ENCODE measurements at regions not wholly inside any gene's neighbourhood (a gene's known extent, or its start where the extent isn't known, plus 50 kb on each side); places are given as distances from the start of the nearest gene placed in this dataset.

GRCh38 chr5:133897431-133897830 is 71.0 kb downstream of the C5orf15 start:
- TF ChIP-seq MAX (IDR thresholded peaks at IDR 0.05) (no peak), CEBPB (IDR thresholded peaks at IDR 0.05) (no peak), REST (IDR thresholded peaks at IDR 0.05; ENCODE audit: low read depth) (no peak), EP300 (IDR thresholded peaks at IDR 0.05; ENCODE audit: borderline replicate concordance) (no peak), YY1 (IDR thresholded peaks at IDR 0.05; ENCODE audit: low read depth) (no peak), NFIC (IDR thresholded peaks at IDR 0.05) (no peak), TAF1 (IDR thresholded peaks at IDR 0.05; ENCODE audit: low read depth) (no peak), RAD21 (IDR thresholded peaks at IDR 0.05; ENCODE audit: low read depth) (no peak), CREB1 (IDR thresholded peaks at IDR 0.05; ENCODE audit: low read depth) (no peak), TCF12 (IDR thresholded peaks at IDR 0.05; ENCODE audit: low read depth) (no peak)
